GM18505 (cell line): ENCODE measurements at regions not wholly inside any gene's neighbourhood (a gene's known extent, or its start where the extent isn't known, plus 50 kb on each side); places are given as distances from the start of the nearest gene placed in this dataset.
"Not testable (repeated sequence)": the region's sequence is repeated elsewhere in the genome, so short reads cannot be mapped to it uniquely, and the experiment has no call there.

Experiments
- ATAC-seq: cut with Tn5 transposase; IDR thresholded peaks from one replicate; pipeline ENCODE4 v1.9.1; 2021; ENCODE audit not compliant: unreplicated experiment
- POLR2A ChIP-seq: IDR thresholded peaks from 4 replicates; pipeline ENCODE4 v1.6.1; 2011; ENCODE audit warnings: borderline replicate concordance; ENCODE audit not compliant: insufficient read depth, insufficient read length; ENCODE audit errors: extremely low read depth

GRCh38 chr4:24208691-24209090, 318.8 kb upstream of the PPARGC1A start:
- TF ChIP-seq POLR2A: no peak
- ATAC-seq: no peak

GRCh38 chr4:24204708-24205107, 314.9 kb upstream of the PPARGC1A start:
- ATAC-seq: not testable (repeated sequence)

- TF ChIP-seq POLR2A: no peak
- no peak for ATAC-seq
Observed at GRCh38 chr4:24203926-24204325, 314.1 kb upstream of the PPARGC1A start.

GRCh38 chr4:24202579-24202978, 312.7 kb upstream of the PPARGC1A start:
- no peak for ATAC-seq

GRCh38 chr4:24197955-24198354, 308.1 kb upstream of the PPARGC1A start:
- no peak for TF ChIP-seq POLR2A
- ATAC-seq: no peak

More at GRCh38 chr4:24202579-24202978, 312.7 kb upstream of the PPARGC1A start:
- TF ChIP-seq POLR2A: no peak

GRCh38 chr4:24196785-24197184, 306.9 kb upstream of the PPARGC1A start:
- no peak for ATAC-seq
- TF ChIP-seq POLR2A: no peak

GRCh38 chr4:24195991-24196736, 306.3 kb upstream of the PPARGC1A start:
- TF ChIP-seq POLR2A: no peak

GRCh38 chr4:24192018-24192641, 302.3 kb upstream of the PPARGC1A start:
- ATAC-seq: no peak
- TF ChIP-seq POLR2A: no peak

More at GRCh38 chr4:24195991-24196736, 306.3 kb upstream of the PPARGC1A start:
- no peak for ATAC-seq

- ATAC-seq: no peak
- no peak for TF ChIP-seq POLR2A
Observed at GRCh38 chr4:24190761-24191695, 301.2 kb upstream of the PPARGC1A start.

- no peak for TF ChIP-seq POLR2A
- ATAC-seq: no peak
Observed at GRCh38 chr4:24188459-24188858, 298.6 kb upstream of the PPARGC1A start.

GRCh38 chr4:24186466-24186865, 296.6 kb upstream of the PPARGC1A start:
- no peak for ATAC-seq
- no peak for TF ChIP-seq POLR2A

- no peak for ATAC-seq
- TF ChIP-seq POLR2A: no peak
Observed at GRCh38 chr4:24181005-24181404, 291.2 kb upstream of the PPARGC1A start.

- no peak for ATAC-seq
- TF ChIP-seq POLR2A: no peak
Observed at GRCh38 chr4:24180586-24180985, 290.7 kb upstream of the PPARGC1A start.
